RCC 7860 (cell line): ENCODE measurements at regions not wholly inside any gene's neighbourhood (a gene's known extent, or its start where the extent isn't known, plus 50 kb on each side); places are given as distances from the start of the nearest gene placed in this dataset.

ENCODE experiments used
- DNase-seq: peaks from one replicate; pipeline ENCODE4 v3.0.0-alpha.2; 2015; ENCODE audit warnings: low spot score
- FAIRE-seq: peaks from 2 replicates; lab custom pipeline; 2012; peaks lifted over from hg19 to GRCh38; lab: Jason Lieb, UNC

DNA sequence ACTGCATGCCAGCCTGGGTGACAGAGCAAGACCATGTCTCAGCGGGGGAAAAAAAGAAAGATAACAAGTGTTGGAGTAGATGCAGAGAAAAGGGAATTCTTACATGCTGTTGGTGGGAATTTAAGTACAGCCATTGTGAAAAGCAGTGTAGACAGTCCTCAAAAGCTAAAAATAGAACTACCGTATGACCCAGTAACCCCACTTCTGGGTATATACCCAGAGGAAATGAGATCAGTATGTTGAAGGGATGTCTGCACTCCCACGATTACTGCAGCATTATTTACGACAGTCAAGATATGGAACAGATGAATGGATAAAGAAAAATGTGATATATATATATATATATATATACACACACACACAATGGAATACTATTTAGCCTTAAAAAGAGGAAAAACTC is 225.3 kb upstream of the SLC24A2 start:
- FAIRE-seq (no peak), DNase-seq (no peak)

- FAIRE-seq, result no peak
These were observed 223.4 kb upstream of the SLC24A2 start for GRCh38 chr9:20012232-20012631.

GRCh38 chr9:20009606-20010005 is 220.8 kb upstream of the SLC24A2 start:
- FAIRE-seq (no peak), DNase-seq (no peak)

More at GRCh38 chr9:20012232-20012631, 223.4 kb upstream of the SLC24A2 start:
- DNase-seq, result no peak

- DNase-seq, result no peak
- no peak for FAIRE-seq
These were observed 213.2 kb upstream of the SLC24A2 start for GRCh38 chr9:20002011-20002410.

- FAIRE-seq (no peak), DNase-seq (no peak)
These were observed 212.2 kb upstream of the SLC24A2 start for GRCh38 chr9:20001058-20001457.

- FAIRE-seq, result peak; percentile 98
These were observed 210.7 kb upstream of the SLC24A2 start for GRCh38 chr9:19999491-20000057.

GRCh38 chr9:19998823-19999455 is 210.1 kb upstream of the SLC24A2 start:
- FAIRE-seq (no peak), DNase-seq (no peak)

More at GRCh38 chr9:19999491-20000057, 210.7 kb upstream of the SLC24A2 start:
- peak; percentile 97 for DNase-seq

- no peak for FAIRE-seq
- peak; percentile 52 for DNase-seq
These were observed 209.3 kb upstream of the SLC24A2 start for GRCh38 chr9:19998153-19998552.

- FAIRE-seq, result no peak
- DNase-seq, result no peak
These were observed 206.8 kb upstream of the SLC24A2 start for GRCh38 chr9:19995619-19996018.

- FAIRE-seq (peak; percentile 94), DNase-seq (peak; percentile 86)
These were observed 205.5 kb upstream of the SLC24A2 start for GRCh38 chr9:19994296-19994695.

DNA sequence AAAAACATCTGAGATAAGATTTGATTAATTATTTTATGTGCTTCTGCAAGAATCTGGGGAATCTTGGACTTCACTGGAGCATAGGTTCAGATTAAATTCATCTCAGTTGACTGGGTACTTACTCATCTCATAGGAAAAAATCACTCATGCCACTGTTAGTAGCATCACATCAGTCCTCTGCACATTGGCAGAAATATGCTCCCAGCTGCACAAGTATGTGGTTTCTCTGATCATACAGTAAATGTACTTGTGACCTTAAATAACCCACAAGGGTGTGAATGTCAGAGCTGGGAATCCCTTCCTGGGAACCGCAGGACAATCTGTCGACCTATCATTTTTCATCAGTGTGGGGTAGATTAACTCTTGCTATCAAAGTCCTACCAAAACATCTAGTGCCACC is 203.7 kb upstream of the SLC24A2 start:
- peak; percentile 98 for FAIRE-seq

GRCh38 chr9:19989213-19989612 is 200.4 kb upstream of the SLC24A2 start:
- FAIRE-seq (no peak), DNase-seq (no peak)

More for the DNA sequence above, 203.7 kb upstream of the SLC24A2 start:
- DNase-seq, result peak; percentile 94

GRCh38 chr9:19988281-19988680 is 199.4 kb upstream of the SLC24A2 start:
- DNase-seq, result no peak

DNA sequence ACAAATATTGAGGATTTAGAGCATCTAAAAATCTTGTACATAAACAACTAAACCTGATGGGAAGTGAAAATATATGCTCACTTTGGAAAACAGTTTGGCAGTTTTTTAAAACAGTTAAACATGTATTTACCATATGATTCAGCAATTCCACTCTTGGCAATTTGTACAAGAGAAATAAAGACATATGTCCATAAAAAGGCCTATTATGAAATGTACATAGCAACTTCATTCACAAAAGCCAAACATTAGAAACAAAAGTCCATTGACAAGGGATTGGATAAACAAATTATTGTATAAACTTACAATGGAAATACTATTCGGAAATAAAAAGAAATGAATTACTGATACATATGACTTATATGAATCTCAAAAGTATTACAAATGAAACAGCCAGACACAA is 196.2 kb upstream of the SLC24A2 start:
- FAIRE-seq, result no peak
- no peak for DNase-seq

More at GRCh38 chr9:19988281-19988680, 199.4 kb upstream of the SLC24A2 start:
- FAIRE-seq, result no peak

DNA sequence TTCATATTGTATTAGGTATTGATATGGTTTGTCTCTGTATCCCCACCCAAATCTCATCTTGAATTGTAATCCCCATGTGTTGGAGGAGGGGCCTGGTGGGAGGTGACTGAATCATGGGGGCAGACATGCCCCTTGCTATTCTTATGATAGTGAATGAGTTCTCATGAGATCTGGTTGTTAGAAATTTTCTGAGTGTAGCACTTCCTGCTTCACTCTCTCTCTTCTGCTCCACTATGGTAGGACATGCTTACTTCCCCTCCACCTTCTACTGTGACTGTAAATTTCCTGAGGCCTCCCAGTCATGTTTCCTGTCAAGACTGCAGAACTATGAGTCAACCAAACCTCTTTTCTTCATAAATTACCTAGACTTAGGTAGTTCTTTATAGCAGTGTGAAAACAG is 187.4 kb upstream of the SLC24A2 start:
- FAIRE-seq (no peak), DNase-seq (no peak)

GRCh38 chr9:19975499-19975898 is 186.7 kb upstream of the SLC24A2 start:
- DNase-seq (no peak), FAIRE-seq (no peak)

- FAIRE-seq (no peak), DNase-seq (no peak)
These were observed 180.9 kb upstream of the SLC24A2 start for GRCh38 chr9:19969721-19970120.

GRCh38 chr9:19967888-19968459 is 179.1 kb upstream of the SLC24A2 start:
- no peak for FAIRE-seq
- DNase-seq, result no peak

- no peak for FAIRE-seq
- no peak for DNase-seq
These were observed 178.5 kb upstream of the SLC24A2 start for GRCh38 chr9:19967216-19967887.

- FAIRE-seq (no peak), DNase-seq (no peak)
These were observed 176.5 kb upstream of the SLC24A2 start for GRCh38 chr9:19965336-19965735.

DNA sequence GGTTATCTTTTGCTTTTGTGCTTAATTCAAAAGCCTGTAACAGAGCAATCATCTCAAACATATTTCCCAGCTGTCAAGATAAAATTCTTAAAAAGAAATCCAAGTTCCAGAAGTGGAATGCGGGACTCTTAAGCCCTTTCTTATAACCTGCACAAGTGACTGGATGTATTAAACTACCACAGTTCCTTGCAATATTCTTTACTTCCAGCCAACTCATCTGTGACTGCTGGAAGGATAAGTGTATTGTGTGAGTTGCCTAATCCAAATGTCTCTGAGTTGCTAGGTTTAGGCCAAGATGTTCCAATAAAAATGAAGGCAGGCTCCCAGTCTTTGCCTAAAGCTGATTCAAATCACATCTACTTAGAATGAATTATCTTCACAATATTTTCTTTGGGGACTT is 159.2 kb upstream of the SLC24A2 start:
- FAIRE-seq (no peak), DNase-seq (no peak)
